ENCODE measurements at regions not wholly inside any gene's neighbourhood (a gene's known extent, or its start where the extent isn't known, plus 50 kb on each side); places are given as distances from the start of the nearest gene placed in this dataset.

DNA sequence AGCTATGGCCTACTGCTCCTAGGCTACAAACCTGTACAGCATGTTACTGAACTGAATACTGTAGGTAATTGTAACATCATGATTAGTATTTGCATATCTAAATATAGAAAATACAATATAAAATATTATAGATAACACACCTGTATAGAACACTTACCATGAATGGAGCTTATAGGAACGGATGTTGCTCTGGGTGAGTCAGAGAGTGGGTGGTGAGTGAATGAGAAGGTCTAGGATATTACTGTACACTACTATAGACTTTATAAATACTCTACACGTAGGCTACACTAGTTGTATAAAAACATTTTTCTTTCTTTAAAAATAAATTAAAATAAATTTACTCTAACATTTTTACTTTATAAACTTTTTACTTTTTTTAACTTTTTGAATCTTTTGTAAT is 224.0 kb upstream of the CBLB start:
- no peak for TF ChIP-seq POLR2A (IDR thresholded peaks at IDR 0.05)
- TF ChIP-seq, protein P1, sequence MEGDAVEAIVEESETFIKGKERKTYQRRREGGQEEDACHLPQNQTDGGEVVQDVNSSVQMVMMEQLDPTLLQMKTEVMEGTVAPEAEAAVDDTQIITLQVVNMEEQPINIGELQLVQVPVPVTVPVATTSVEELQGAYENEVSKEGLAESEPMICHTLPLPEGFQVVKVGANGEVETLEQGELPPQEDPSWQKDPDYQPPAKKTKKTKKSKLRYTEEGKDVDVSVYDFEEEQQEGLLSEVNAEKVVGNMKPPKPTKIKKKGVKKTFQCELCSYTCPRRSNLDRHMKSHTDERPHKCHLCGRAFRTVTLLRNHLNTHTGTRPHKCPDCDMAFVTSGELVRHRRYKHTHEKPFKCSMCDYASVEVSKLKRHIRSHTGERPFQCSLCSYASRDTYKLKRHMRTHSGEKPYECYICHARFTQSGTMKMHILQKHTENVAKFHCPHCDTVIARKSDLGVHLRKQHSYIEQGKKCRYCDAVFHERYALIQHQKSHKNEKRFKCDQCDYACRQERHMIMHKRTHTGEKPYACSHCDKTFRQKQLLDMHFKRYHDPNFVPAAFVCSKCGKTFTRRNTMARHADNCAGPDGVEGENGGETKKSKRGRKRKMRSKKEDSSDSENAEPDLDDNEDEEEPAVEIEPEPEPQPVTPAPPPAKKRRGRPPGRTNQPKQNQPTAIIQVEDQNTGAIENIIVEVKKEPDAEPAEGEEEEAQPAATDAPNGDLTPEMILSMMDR (IDR thresholded peaks at IDR 0.05), result no peak
